LoVo (cell line): ENCODE measurements at regions not wholly inside any gene's neighbourhood (a gene's known extent, or its start where the extent isn't known, plus 50 kb on each side); places are given as distances from the start of the nearest gene placed in this dataset.

Experiments used
- DNase-seq: peaks from one replicate; pipeline ENCODE4 v3.0.0-alpha.2; 2016; ENCODE audit warnings: low spot score

- DNase-seq, result no peak
These were observed 347.8 kb downstream of the ARL4A start for GRCh38 chr7:13035233-13035632.

- DNase-seq, result no peak
These were observed 348.9 kb downstream of the ARL4A start for GRCh38 chr7:13036256-13036780.

- no peak for DNase-seq
These were observed 349.8 kb downstream of the ARL4A start for GRCh38 chr7:13037216-13037615.

DNA sequence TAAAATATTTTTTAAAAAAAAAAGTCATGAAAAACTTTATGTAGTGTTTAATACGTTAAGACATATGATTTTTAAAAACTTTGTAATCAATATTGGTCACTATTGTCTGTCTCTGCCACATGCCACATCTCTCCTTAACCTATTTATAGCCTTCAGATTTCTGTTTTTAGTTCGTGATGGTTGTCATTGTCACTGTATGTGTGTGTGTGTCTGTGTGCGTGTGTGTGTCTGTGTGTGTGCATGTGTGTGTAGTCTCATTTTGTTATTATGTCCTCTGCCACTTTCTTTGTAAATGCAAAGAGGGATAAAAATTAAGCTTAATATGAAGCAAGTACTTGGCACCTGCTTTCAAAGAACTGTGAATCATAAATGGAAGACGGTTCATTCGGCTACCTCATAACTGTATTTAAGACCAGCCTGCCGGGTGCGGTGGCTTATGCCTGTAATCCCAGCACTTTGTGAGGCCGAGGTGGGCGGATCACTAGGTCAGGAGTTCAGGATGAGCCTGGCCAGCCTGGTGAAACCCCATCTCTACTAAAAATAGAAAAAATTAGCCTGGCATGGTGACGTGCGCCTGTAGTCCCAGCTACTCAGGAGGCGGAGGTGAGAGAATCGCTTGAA lies 354.0 kb downstream of the ARL4A start:
- DNase-seq, result no peak

DNA sequence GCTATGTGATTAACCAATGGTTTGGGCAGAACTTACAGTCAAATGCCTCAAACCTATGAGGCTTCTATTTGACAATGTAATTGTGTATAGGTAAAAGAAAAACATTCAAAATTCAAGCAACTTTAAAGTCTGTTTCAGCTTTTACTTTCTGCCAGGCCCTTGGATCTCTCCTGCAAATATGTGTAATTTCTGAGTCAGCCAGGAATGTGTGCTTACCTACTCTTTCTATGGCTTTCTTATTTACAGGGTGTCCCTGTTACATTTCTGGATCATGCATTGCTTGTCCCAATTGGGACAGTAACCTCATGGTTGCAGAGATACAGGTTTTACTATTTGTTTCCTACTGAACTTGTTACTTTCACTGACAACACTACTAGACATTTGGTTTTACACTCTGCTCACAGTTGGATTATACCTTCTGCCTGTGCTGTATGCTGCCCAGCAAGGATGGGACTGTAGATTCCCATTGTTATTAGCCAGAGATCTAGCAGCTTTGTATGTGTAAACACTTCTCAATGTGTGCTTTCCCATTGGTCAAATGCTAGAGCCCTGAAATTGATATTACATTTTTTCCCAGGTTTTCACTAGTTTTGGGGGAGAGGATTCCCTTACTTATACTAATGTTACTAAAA lies 355.3 kb downstream of the ARL4A start:
- DNase-seq, result no peak

DNA sequence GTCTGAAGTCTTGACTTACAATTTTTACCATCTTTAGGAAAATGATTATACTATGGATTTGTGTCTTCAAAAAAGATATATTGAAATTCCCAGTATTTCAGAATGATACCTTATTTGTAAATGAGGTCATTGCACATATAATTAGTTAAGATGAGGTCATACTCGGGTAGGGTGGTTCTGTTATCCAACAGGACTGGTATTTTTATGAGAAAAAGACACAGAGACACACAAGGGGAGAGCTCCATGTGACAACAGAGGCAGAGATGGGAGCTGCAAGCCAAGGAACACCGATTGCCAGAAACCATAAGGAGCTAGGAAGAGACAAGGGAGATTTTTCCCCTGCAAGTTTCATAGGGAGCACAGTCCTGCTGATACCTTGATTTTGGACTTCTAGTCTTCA lies 356.9 kb downstream of the ARL4A start:
- no peak for DNase-seq

DNA sequence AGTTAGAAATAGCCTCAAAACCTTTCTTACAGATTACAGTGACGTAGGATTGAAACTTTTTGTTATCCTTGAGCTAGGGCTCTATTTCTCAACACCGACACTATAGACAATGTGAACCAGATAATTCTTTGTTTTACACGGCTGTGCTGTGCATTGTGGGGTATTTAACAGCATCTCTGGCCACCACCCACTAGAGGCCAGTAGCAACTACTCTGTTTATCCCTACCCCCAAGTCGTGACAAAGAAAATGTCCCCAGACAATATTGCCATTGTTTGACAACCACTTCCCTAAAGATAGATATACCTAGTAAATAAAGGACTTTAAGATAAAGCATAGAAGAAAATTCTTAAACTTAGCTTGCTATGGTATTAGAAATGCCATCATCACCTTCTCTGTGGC lies 359.6 kb downstream of the ARL4A start:
- DNase-seq, result no peak

- DNase-seq, result no peak
These were observed 362.5 kb downstream of the ARL4A start for GRCh38 chr7:13049946-13050345.

DNA sequence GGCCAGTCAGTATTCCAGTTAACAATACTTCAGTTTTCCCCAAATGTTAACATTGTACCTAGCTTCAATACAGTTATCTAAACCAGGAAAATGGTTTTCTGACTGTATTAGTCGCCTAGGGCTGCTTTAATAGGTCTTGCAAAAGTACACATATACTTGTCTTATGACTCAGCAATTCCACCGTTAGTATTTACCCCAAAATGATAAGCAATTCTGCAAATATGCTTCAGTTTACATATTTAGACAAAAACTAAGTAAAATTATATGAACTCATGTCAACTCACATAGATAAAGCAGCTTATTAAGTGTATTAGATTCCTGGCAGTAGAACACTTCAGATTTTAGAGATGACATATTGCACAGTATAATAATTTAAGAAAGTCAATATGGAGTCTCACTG lies 363.3 kb downstream of the ARL4A start:
- no peak for DNase-seq

DNA sequence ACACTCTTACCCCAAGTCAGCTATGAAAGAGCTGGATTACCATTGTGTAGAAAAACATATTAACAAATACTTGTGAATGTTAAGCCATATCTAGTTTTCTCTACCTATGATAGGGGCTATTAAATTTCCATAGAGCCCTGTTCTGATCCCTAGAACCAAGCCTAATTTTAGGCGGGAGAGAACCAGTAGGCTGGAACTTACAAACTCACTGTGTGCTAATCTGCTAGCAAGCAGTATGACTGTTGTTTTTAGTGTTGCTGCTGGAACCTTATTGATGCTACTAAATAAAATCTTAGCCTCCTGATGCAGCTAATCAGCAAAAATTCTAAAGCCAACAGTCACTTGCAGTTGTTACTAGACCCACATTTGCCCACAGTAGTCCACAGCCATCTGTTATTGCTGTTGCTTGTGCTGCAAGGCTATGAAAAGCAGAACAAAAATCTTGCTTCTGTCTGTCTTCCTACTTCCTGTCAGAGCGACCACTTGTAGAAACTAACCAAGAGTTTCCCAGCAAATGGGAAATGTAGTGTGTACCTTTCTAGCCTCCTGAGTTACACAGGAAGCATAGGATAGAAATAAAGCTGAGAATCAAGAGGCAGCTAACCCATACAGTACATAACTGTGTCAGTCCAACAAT lies 368.4 kb downstream of the ARL4A start:
- DNase-seq, result no peak

DNA sequence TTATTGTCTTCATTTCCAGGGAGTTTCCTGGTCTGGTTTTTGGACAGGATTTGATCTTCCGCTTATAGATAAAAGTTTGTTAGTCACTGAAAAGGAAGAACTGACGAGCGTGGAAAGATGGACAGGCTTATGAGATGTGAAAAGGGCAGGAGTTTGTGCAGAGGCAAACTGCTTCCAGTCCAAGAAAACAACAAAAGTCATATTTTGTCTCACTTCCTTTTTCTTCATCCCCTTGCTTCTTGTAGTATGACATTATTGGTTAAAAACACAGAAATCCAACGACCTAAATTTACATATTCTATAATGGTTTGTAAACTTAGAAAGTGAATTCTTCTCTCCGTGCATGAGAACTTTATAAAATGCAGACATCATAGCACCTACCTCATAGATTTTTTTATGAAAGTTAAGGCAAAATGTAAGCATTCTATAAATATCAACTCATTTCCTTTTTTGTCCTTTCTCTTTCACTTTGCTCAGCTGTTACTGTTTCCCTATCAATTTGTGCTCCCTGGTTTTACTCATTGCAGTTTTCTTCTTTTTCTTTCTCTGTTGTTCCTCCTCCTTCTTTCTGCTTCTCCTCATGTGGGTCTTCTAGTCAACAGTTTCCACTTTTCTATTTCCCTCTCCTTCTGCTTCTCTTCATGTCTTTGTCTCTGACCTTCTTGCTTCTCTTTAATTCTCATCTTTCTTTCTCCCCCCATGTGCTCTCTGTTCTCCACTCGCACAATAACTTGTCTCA lies 370.2 kb downstream of the ARL4A start:
- DNase-seq, result no peak

DNA sequence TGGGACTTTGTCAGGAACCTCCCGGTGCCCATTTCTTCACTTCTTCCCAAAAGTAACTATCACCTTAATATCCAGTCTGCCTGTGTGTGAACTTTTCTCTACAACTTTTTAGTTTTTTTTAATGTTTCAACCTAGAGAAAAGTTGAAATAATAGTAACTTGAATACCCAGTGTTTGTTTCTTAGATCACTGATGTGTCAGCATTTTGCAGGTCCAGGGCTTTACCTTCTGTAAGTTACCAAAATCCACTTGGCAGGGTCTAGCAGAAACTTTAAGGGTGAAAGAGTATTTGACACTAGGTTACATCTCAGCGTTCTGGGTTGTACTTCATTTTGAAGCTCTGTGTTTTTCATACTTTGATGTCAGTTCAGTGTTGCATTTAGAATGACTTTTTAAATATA lies 372.7 kb downstream of the ARL4A start:
- DNase-seq, result no peak

GRCh38 chr7:13061115-13061514 lies 373.7 kb downstream of the ARL4A start:
- DNase-seq, result no peak

DNA sequence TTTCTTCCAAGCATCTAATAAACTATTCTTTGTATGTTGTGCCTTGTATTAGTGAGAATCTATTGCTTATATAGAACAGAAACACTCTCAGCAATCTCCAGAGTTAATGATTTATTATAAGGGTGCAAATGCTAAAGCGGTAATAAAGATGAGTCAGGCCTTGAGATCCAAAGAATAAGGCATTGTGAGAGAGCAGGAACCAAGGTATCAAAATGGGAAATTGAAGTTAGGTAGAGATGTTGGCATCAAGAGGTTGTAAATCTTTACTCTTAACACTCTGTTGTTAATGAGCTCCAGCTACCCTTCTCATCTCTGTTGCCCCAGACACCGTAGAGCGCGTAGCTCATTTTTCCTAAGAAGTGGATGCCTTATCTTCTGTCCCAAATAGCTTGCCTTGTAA lies 375.2 kb downstream of the ARL4A start:
- peak; percentile 19 for DNase-seq

DNA sequence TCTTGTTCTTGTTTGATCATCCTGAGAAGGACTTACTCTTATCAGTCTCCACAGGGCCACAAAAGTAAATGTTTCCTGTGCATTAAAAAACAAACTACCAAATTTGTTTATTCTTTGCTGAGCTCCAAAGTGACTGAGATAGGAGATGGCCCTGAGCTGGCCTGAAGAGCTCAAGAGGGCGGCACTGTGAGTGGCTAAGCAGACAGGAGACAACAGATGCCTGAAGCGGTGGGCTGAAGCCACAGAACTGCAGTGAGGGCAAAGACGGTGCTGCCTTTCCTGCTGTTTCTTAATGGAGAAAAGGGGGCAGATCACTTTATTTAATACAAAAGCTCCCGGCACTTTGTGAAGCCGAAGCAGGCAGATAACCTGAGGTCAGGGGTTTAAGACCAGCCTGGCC lies 379.6 kb downstream of the ARL4A start:
- no peak for DNase-seq

DNA sequence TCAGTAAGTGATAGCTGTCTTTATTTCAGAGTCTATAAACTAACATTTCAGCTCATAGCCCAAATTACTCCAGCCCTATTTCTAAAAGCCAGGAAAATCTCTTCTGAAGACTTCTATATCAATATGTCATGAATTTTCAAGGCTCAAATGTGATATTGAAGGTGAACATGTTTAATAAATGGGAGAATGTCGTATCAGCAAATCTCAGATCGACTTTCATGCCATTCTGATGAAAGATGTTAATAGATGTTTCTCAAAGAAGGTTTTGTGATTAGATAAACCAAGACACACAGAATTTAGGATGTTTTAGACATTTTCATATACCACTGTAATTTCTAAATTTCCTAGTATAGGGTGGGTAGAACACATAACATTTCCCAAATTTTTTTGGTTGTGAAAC lies 380.6 kb downstream of the ARL4A start:
- DNase-seq, result no peak

DNA sequence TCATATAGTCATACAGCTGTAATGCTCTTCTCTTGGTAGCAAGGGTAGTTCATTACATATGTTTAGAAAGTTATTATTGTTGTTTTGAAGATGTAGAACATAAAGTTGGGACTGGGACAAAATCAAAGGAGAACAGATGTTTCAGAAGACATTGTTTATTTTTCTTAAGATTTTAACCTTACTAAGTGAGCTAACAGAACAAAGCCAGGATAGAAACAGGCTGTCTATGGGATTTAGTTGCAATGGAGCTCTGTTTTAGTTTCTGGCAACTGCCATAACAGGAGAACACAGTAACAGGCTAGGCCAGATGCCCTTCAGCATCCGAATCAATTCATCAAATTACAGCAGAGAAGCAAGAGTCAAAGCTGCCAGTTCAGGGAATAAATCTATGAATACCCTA lies 382.4 kb downstream of the ARL4A start:
- no peak for DNase-seq

DNA sequence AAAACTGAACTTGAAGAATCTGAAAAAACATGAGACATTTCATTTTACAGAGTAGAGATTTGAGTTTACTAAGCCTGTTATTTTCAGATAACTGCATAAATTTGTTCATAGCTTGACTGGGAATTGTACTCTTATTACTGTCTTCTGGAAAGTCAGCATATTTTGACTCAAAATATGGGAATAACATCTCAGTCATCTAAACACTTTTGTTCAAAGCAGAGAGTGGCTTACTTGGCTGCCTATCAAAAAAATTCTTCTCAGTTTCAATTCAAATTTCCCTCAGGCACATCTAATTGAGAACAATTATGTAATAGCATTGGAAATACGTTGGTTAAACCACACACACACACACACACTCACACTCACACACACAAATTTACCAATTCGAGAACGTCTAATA lies 384.6 kb downstream of the ARL4A start:
- no peak for DNase-seq

- DNase-seq, result no peak
These were observed 390.0 kb downstream of the ARL4A start for GRCh38 chr7:13077466-13077865.

DNA sequence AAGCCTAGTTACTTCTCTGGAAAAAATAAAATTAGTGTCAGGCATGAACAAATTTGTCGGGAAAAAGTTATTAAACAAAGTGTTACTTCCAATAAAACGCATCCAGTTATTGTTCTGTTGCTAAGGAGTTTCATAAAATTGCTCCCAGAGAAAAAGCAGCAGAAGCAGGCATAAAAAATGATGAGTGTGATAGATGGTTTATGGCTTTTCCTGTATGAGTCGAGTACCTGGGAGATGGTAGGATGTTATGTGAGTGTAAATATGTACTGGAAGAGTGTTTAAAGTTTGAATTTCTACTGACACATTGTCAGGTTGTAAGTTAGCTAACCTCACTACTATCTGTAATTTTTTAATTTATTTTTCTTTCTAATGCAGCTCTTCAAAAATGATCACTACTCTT lies 390.7 kb downstream of the ARL4A start:
- DNase-seq, result no peak

GRCh38 chr7:13090959-13091358 lies 403.5 kb downstream of the ARL4A start:
- DNase-seq, result no peak

DNA sequence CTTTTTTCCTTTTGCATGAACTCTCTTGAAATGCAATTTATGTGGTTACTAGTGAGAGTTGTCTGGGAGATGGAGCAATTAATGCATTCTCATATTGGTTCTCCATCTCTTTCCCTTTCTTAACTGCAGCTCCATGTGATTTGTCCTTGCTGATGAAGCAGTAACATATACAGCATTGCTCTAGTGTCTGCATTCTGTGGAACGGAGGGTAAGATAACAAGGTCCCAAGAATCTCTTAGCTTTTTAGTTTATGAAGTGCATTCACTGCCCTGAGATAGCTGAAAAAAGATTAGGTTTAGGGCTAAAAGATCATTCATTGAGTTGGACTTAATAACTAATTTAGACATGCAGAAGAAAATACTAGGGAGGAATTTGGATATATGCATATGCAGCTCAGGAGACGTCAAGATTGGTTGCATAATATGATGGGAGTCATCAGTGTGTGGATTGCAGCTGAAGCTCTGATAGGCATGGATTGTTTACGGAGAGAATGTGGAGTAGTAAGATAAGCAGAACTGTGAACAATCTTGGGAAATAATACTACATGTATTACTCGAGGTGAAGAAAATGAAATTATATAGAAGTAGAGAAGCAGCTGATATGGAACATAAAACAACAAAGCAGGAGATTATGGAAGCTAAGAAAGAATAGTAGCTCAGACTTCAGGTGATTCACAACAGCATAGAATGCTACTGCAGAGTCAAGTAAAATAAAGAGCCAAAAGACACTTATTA lies 404.7 kb downstream of the ARL4A start:
- no peak for DNase-seq
